SK-N-SH (cell line): ENCODE measurements at regions not wholly inside any gene's neighbourhood (a gene's known extent, or its start where the extent isn't known, plus 50 kb on each side); places are given as distances from the start of the nearest gene placed in this dataset.

Source experiments
- CTCF ChIA-PET: fragments of 300-600, 350-600 bp; formaldehyde crosslinking; extraction: SDS; loops from one replicate; lab custom pipeline; 2021; lab: Yijun Ruan, JAX
- POLR2A ChIA-PET: fragments of 350-600 bp; sonication (Branson Sonifier 250); formaldehyde crosslinking; extraction: SDS; loops from one replicate; lab custom pipeline; 2020; ENCODE audit warnings: antibody characterized with exemption, inconsistent platforms; lab: Yijun Ruan, JAX
- DNase-seq: peaks from one replicate; pipeline ENCODE4 v3.0.0; 2012
- H2AFZ ChIP-seq: fragments of 200-600 bp; sonication (generic); 2 replicates; pipeline ENCODE4 v1.8.1; 2016; ENCODE audit warnings: antibody characterized with exemption, mild to moderate bottlenecking, low read depth
- H3F3A ChIP-seq: fragments of 200-600 bp; sonication (generic); replicated peaks from 2 replicates; pipeline ENCODE3; 2016; ENCODE audit warnings: antibody characterized with exemption, mild to moderate bottlenecking; ENCODE audit not compliant: insufficient read depth
- H3K27ac ChIP-seq, 2 experiments: fragments of 200-500 bp in 1 of 2; fragments of 200-600 bp in 1 of 2; sonication (Bioruptor generic) in 1 of 2; sonication (generic), shearing (Covaris generic) in 1 of 2; 2 replicates each; pipeline versions ENCODE4 v1.5.1 to v1.6.1; 2014 to 2016; ENCODE audit warnings: low read depth in 2 of 2, inconsistent platforms in 1 of 2, low read length in 1 of 2, mild to moderate bottlenecking in 1 of 2, mixed read lengths in 1 of 2
- H3K27me3 ChIP-seq: fragments of 200-600 bp; sonication (generic), shearing (Covaris generic); 2 replicates; pipeline ENCODE4 v1.6.1; 2016; ENCODE audit warnings: mixed run types; ENCODE audit not compliant: insufficient read depth
- H3K36me3 ChIP-seq, 2 experiments: fragments of 200-500 bp in 1 of 2; fragments of 200-600 bp in 1 of 2; sonication (Bioruptor generic) in 1 of 2; sonication (generic) in 1 of 2; replicated peaks in 1 of 2; 2 replicates each; pipeline versions ENCODE3 to v1.5.1; 2014 to 2016; ENCODE audit warnings: low read length in 1 of 2, mild to moderate bottlenecking in 1 of 2; ENCODE audit not compliant: insufficient read depth in 2 of 2, control insufficient read depth in 1 of 2
- H3K4me1 ChIP-seq, 2 experiments: fragments of 200-500 bp in 1 of 2; fragments of 200-600 bp in 1 of 2; sonication (Bioruptor generic) in 1 of 2; sonication (generic), shearing (Covaris generic) in 1 of 2; 2 replicates each; pipeline versions ENCODE4 v1.5.1 to v1.6.1; 2014 to 2016; ENCODE audit warnings: low read depth in 1 of 2, low read length in 1 of 2, mixed run types in 1 of 2; ENCODE audit not compliant: insufficient read depth in 2 of 2, control insufficient read depth in 1 of 2
- H3K4me2 ChIP-seq: fragments of 200-600 bp; sonication (generic), shearing (Covaris generic); 2 replicates; pipeline ENCODE4 v1.6.1; 2017; ENCODE audit warnings: mixed run types
- H3K4me3 ChIP-seq, 2 experiments: fragments of 200-500 bp in 1 of 2; fragments of 200-600 bp in 1 of 2; sonication (Bioruptor generic) in 1 of 2; sonication (generic), shearing (Covaris generic) in 1 of 2; 2 replicates each; pipeline versions ENCODE4 v1.5.1 to v1.8.1; 2014 to 2016; ENCODE audit warnings: low read depth in 2 of 2, inconsistent platforms in 1 of 2, low read length in 1 of 2, mild to moderate bottlenecking in 1 of 2, mixed read lengths in 1 of 2, moderate library complexity in 1 of 2
- H3K79me2 ChIP-seq: fragments of 200-600 bp; sonication (generic); 2 replicates; pipeline ENCODE4 v1.8.1; 2017; ENCODE audit warnings: mild to moderate bottlenecking; ENCODE audit not compliant: insufficient read depth
- H3K9ac ChIP-seq: fragments of 200-600 bp; sonication (generic); 2 replicates; pipeline ENCODE4 v1.6.1; 2017; ENCODE audit warnings: mixed run types
- H3K9me2 ChIP-seq: fragments of 200-600 bp; sonication (generic); 2 replicates; pipeline ENCODE4 v1.6.1; 2017; ENCODE audit warnings: mixed run types
- H3K9me3 ChIP-seq: fragments of 200-600 bp; sonication (generic); 2 replicates; pipeline ENCODE4 v1.6.1; 2017; ENCODE audit warnings: mixed run types, mild to moderate bottlenecking, moderate library complexity
- H4K20me1 ChIP-seq: fragments of 200-600 bp; sonication (generic); 2 replicates; pipeline ENCODE4 v1.6.1; 2017; ENCODE audit warnings: mild to moderate bottlenecking, mixed run types; ENCODE audit not compliant: insufficient read depth
- CHD2 ChIP-seq: fragments of 150-350 bp; IDR thresholded peaks from 2 replicates; pipeline ENCODE4 v1.6.1; 2018; ENCODE audit warnings: low read length; ENCODE audit not compliant: partially characterized antibody
- CTCF ChIP-seq: fragments of 200-600 bp; sonication (generic); IDR thresholded peaks from 2 replicates; pipeline ENCODE4 v1.6.1; 2017; ENCODE audit warnings: antibody characterized with exemption, mild to moderate bottlenecking, moderate library complexity
- ELF1 ChIP-seq: IDR thresholded peaks from 2 replicates; pipeline ENCODE4 v1.4.0; 2012
- EZH2phosphoT487 ChIP-seq: fragments of 200-600 bp; sonication (generic); IDR thresholded peaks from 2 replicates; pipeline ENCODE4 v1.6.1; 2017; ENCODE audit warnings: low read depth, mixed run types, mild to moderate bottlenecking, antibody characterized with exemption, moderate library complexity, borderline replicate concordance
- FOXJ3 ChIP-seq: sonication (generic); formaldehyde crosslinking; IDR thresholded peaks from 2 replicates; pipeline ENCODE4 v1.5.1; 2020; ENCODE audit warnings: mild to moderate bottlenecking, missing genetic modification reagents
- JUND ChIP-seq: IDR thresholded peaks from 2 replicates; pipeline ENCODE4 v1.4.0; 2012
- MEF2A ChIP-seq: IDR thresholded peaks from 2 replicates; pipeline ENCODE4 v1.4.0; 2012; ENCODE audit warnings: low read depth, borderline replicate concordance
- MXI1 ChIP-seq: IDR thresholded peaks from 2 replicates; pipeline ENCODE4 v1.6.1; 2012; ENCODE audit warnings: mild to moderate bottlenecking, low read depth, low read length, improper control_type of control experiment
- NRF1 ChIP-seq: IDR thresholded peaks from 2 replicates; pipeline ENCODE4 v1.6.1; 2012; ENCODE audit warnings: low read depth, mild to moderate bottlenecking, low read length
- RCOR1 ChIP-seq: fragments of 150-350 bp; IDR thresholded peaks from 2 replicates; pipeline ENCODE4 v1.6.1; 2017; ENCODE audit warnings: antibody characterized with exemption, low read length
- REST ChIP-seq: IDR thresholded peaks from 2 replicates; pipeline ENCODE4 v1.6.1; 2012; ENCODE audit warnings: mild to moderate bottlenecking, low read depth, low read length, moderate library complexity
- RFX5 ChIP-seq: IDR thresholded peaks from 2 replicates; pipeline ENCODE4 v1.6.1; 2012; ENCODE audit warnings: mild to moderate bottlenecking, improper control_type of control experiment, low read length
- SIN3A ChIP-seq: IDR thresholded peaks from 2 replicates; pipeline ENCODE4 v1.6.1; 2012; ENCODE audit warnings: low read depth, mild to moderate bottlenecking, low read length, moderate library complexity, borderline replicate concordance
- SMC3 ChIP-seq: IDR thresholded peaks from 2 replicates; pipeline ENCODE4 v1.6.1; 2012; ENCODE audit warnings: low read depth, low read length, improper control_type of control experiment
- TAF1 ChIP-seq: IDR thresholded peaks from 2 replicates; pipeline ENCODE4 v1.6.1; 2012; ENCODE audit warnings: low read depth, mild to moderate bottlenecking, low read length, moderate library complexity, borderline replicate concordance
- USF2 ChIP-seq: fragments of 150-350 bp; IDR thresholded peaks from 2 replicates; pipeline ENCODE4 v1.6.1; 2017; ENCODE audit warnings: antibody characterized with exemption, low read length, low read depth, borderline replicate concordance
- WGBS: methylation state at CpG from one replicate; pipeline ENCODE4 v1.1.6; 2017; ENCODE audit warnings: low lambda C conversion rate; 5-methylcytosine and 5-hydroxymethylcytosine counted together

- TF ChIP-seq SIN3A (no peak), REST (no peak), EZH2phosphoT487 (no peak), NRF1 (no peak), ELF1 (no peak), USF2 (no peak), RCOR1 (no peak)
- TF ChIP-seq, all 33 proteins: peak for 0
- Histone ChIP-seq H3K4me2 (no peak overlapping the region), H3K4me1 (no peaks in the 10 kb centered on the region; a peak in 1 of 4 replicates), H3K9ac (no peak overlapping the region), H3K27me3 (no peaks in the 10 kb centered on the region), H3F3A (no peaks in the 10 kb centered on the region), H3K9me3 (no peaks in the 10 kb centered on the region), H3K79me2 (no peaks in the 10 kb centered on the region), H3K27ac (no peak overlapping the region), H3K4me3 (no peak overlapping the region), H4K20me1 (no peaks in the 10 kb centered on the region), H2AFZ (no peak overlapping the region), H3K36me3 (no peaks in the 10 kb centered on the region), H3K9me2 (no peaks in the 10 kb centered on the region)
- DNase-seq, result no peak
- ChIA-PET CTCF (interaction anchor here (0.7 kb wide), 1 partner anchor 1139 kb away, joined by 3 read pairs; no protein-coding TSS in a partner anchor), POLR2A (no interaction called here)
Observed at GRCh38 chr7:11935905-11936304, 103.9 kb upstream of the THSD7A start.

- no peak overlapping the region for H3K4me2 ChIP-seq
- no peak overlapping the region for H2AFZ ChIP-seq
- no peak for DNase-seq
- no peak overlapping the region for H3K4me3 ChIP-seq
- no peaks in the 10 kb centered on the region for H3F3A ChIP-seq
- no peaks in the 10 kb centered on the region for H3K79me2 ChIP-seq
- H3K9me3 ChIP-seq, result no peaks in the 10 kb centered on the region
- peaks cover 0 to 5% of the 10 kb centered on the region in 2 experiments; a peak in 1 of 4 replicates for H3K4me1 ChIP-seq
- H3K27me3 ChIP-seq, result no peaks in the 10 kb centered on the region
- no peaks in the 10 kb centered on the region for H4K20me1 ChIP-seq
- 88% methylated on average over 1 of the region's 1 CpG for WGBS
- ChIA-PET POLR2A (no interaction called here), CTCF (interaction anchor here (1.2 kb wide), 1 partner anchor 17 kb away, joined by 3 read pairs; no protein-coding TSS in a partner anchor)
- no peak overlapping the region for H3K9ac ChIP-seq
- no peaks in the 10 kb centered on the region for H3K9me2 ChIP-seq
- H3K36me3 ChIP-seq, result no peaks in the 10 kb centered on the region
- no peak overlapping the region for H3K27ac ChIP-seq
- TF ChIP-seq TAF1, result no peak
- no peak for TF ChIP-seq RFX5
- TF ChIP-seq RCOR1, result no peak
- no peak for TF ChIP-seq FOXJ3 (CRISPR knock-in tag)
- no peak for TF ChIP-seq CHD2
- no peak for TF ChIP-seq CTCF
- TF ChIP-seq USF2, result no peak
- no peak for TF ChIP-seq SIN3A
- TF ChIP-seq REST, result no peak
- no peak for TF ChIP-seq JUND
- no peak for TF ChIP-seq MXI1
- no peak for TF ChIP-seq SMC3
- no peak for TF ChIP-seq MEF2A
Observed at GRCh38 chr7:11946794-11947193, 114.8 kb upstream of the THSD7A start.
